A673 (cell line): ENCODE measurements at regions not wholly inside any gene's neighbourhood (a gene's known extent, or its start where the extent isn't known, plus 50 kb on each side); places are given as distances from the start of the nearest gene placed in this dataset.

Experiments
- BruUV-seq: library from RNA; stranded (reverse); fragments of 400-500 nt; replicated peaks from 2 replicates; lab custom pipeline; 2021; lab: Mats Ljungman, UMichigan
- CTCF ChIA-PET: fragments of 300-600 bp; sonication (Branson Sonifier 250); formaldehyde crosslinking; loops from one replicate; lab custom pipeline; 2022; ENCODE audit warnings: antibody characterized with exemption; lab: Charles Lee
- POLR2A ChIA-PET: fragments of 300-600 bp; sonication (Branson Sonifier 250); formaldehyde crosslinking; loops from one replicate; lab custom pipeline; 2022; ENCODE audit warnings: antibody characterized with exemption; ENCODE audit not compliant: low non-redundant PET; lab: Charles Lee
- DNase-seq: peaks from one replicate; pipeline ENCODE4 v3.0.0-alpha.2; 2015; ENCODE audit warnings: low spot score
- H3K27ac ChIP-seq: fragments of 200-600 bp; sonication (generic); 2 replicates; pipeline ENCODE4 v1.5.1; 2016; ENCODE audit warnings: mixed run types, low read depth, mild to moderate bottlenecking, mixed read lengths, antibody characterized with exemption, low read length; ENCODE audit not compliant: poor library complexity, severe bottlenecking
- H3K27me3 ChIP-seq: fragments of 200-600 bp; sonication (generic); replicated peaks from 2 replicates; pipeline ENCODE4 v1.6.1; 2017; ENCODE audit warnings: mixed run types, low read depth, mild to moderate bottlenecking, mixed read lengths, antibody characterized with exemption, low read length; ENCODE audit not compliant: insufficient read depth, poor library complexity
- H3K36me3 ChIP-seq: fragments of 200-600 bp; sonication (generic); 2 replicates; pipeline ENCODE4 v1.6.1; 2016; ENCODE audit warnings: mixed run types, mild to moderate bottlenecking, mixed read lengths, antibody characterized with exemption, low read length; ENCODE audit not compliant: insufficient read depth, poor library complexity, severe bottlenecking
- H3K4me1 ChIP-seq: fragments of 200-600 bp; sonication (generic); 2 replicates; pipeline ENCODE4 v1.6.1; 2017; ENCODE audit warnings: mixed run types, mild to moderate bottlenecking, mixed read lengths, antibody characterized with exemption, low read length; ENCODE audit not compliant: insufficient read depth, poor library complexity, severe bottlenecking
- H3K4me3 ChIP-seq: fragments of 200-600 bp; sonication (generic); 2 replicates; pipeline ENCODE4 v1.5.1; 2016; ENCODE audit warnings: low read depth, mixed run types, mild to moderate bottlenecking, mixed read lengths, low read length; ENCODE audit not compliant: poor library complexity, severe bottlenecking
- H3K9me3 ChIP-seq: fragments of 200-600 bp; sonication (generic); 2 replicates; pipeline ENCODE4 v1.6.1; 2016; ENCODE audit warnings: mixed run types, low read depth, mild to moderate bottlenecking, mixed read lengths, antibody characterized with exemption, low read length; ENCODE audit not compliant: poor library complexity, severe bottlenecking
- EZH2 ChIP-seq: fragments of 200-600 bp; sonication (generic); IDR thresholded peaks from 2 replicates; pipeline ENCODE4 v1.6.1; 2017; ENCODE audit warnings: borderline replicate concordance, low read depth, mild to moderate bottlenecking, mixed read lengths, antibody characterized with exemption, low read length; ENCODE audit not compliant: poor library complexity, severe bottlenecking
- intact Hi-C: fragments of 100-400 bp; cut with micrococcal nuclease; formaldehyde crosslinking; loops from one replicate; pipeline ENCODE4 v1.10.0; 2022; ENCODE audit not compliant: unreplicated experiment
- TF ChIP-seq, protein P1 (sequence below): fragments of 300-800, 200-600 bp; sonication (generic); conservative IDR thresholded peaks from 2 replicates; pipeline ENCODE4 v1.5.1; 2017; ENCODE audit warnings: low read depth, mild to moderate bottlenecking, antibody characterized with exemption, low read length, moderate library complexity, mixed read lengths

DNA sequence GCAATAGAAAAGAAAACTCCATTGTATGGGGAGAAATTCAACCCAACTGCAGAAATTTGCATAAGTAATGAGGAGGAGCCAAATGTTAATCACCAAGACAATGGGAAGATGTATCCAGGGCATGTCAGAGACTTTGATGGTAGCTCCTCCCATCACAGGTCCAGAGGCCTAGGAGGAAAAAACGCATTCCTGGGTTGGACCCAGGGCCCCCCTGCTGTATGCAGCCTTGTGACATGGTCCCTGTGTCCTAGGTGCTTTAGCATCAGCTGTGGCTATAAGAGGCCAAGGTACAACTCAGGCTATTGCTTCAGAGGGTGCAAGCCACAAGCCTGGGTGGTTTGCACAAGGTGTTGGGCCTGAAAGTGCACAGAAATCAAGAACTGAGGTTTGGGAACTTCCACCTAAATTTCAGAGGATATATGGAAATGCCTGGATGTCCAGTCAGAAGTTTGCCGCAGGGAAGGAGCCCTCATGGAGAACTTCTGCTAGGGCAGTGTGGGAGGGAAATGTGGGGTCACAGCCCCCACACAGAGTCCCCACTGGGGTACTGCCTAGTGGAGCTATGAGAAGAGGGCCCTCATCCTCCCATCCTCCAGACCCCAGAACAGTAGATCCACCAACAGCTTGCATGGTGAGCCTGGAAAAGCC, 162.3 kb downstream of the TGFB2 start:
- ChIA-PET POLR2A (no interaction called here), CTCF (no interaction called here)
- peaks cover 16% of the 10 kb centered on the region for H3K9me3 ChIP-seq
- no peak overlapping the region for H3K4me3 ChIP-seq
- no peak for DNase-seq
- no peak overlapping the region for H3K27ac ChIP-seq
- no peaks in the 10 kb centered on the region for H3K4me1 ChIP-seq
- no peak for TF ChIP-seq EZH2
- TF ChIP-seq, protein P1, sequence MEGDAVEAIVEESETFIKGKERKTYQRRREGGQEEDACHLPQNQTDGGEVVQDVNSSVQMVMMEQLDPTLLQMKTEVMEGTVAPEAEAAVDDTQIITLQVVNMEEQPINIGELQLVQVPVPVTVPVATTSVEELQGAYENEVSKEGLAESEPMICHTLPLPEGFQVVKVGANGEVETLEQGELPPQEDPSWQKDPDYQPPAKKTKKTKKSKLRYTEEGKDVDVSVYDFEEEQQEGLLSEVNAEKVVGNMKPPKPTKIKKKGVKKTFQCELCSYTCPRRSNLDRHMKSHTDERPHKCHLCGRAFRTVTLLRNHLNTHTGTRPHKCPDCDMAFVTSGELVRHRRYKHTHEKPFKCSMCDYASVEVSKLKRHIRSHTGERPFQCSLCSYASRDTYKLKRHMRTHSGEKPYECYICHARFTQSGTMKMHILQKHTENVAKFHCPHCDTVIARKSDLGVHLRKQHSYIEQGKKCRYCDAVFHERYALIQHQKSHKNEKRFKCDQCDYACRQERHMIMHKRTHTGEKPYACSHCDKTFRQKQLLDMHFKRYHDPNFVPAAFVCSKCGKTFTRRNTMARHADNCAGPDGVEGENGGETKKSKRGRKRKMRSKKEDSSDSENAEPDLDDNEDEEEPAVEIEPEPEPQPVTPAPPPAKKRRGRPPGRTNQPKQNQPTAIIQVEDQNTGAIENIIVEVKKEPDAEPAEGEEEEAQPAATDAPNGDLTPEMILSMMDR: no peak
- H3K27me3 ChIP-seq: no peaks in the 10 kb centered on the region
- BruUV-seq: no TSS peak
- intact Hi-C loops: no loop called here
- H3K36me3 ChIP-seq: no peaks in the 10 kb centered on the region

GRCh38 chr1:218510153-218510772, 165.1 kb downstream of the TGFB2 start:
- TF ChIP-seq, protein P1: no peak
- TF ChIP-seq EZH2: no peak
- POLR2A ChIA-PET: no interaction called here
- Histone ChIP-seq H3K4me3 (no peak overlapping the region), H3K4me1 (no peaks in the 10 kb centered on the region), H3K9me3 (peaks cover 16% of the 10 kb centered on the region), H3K27ac (no peak overlapping the region), H3K36me3 (no peaks in the 10 kb centered on the region), H3K27me3 (no peaks in the 10 kb centered on the region)
- CTCF ChIA-PET: no interaction called here
- intact Hi-C loops: no loop called here
- DNase-seq: no peak
- no TSS peak for BruUV-seq

DNA sequence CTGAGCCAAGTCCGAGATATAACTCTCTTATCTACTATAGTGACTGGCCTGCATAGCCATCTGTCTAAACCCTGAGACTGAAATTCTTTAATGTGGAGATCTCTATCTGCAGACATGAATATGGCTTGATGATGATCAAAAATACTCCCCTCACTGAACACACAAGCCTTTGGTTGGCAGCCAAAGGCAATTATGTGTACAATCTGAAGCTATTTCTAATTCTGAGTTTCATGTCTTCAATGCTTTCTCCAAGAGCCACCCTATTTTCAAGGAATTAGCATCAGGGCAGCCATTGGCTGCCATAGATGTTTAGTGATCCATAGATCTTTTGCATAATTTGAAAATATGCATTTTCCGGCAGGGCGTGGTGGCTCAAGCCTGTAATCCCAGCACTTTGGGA, 168.2 kb downstream of the TGFB2 start:
- no peak overlapping the region for H3K27ac ChIP-seq
- ChIA-PET POLR2A (no interaction called here), CTCF (interaction anchor here (0.7 kb wide), 1 partner anchor 191 kb away, joined by 5 read pairs; no protein-coding TSS in a partner anchor)
- intact Hi-C loops: no loop called here
- H3K27me3 ChIP-seq: no peaks in the 10 kb centered on the region
- H3K4me3 ChIP-seq: no peak overlapping the region
- H3K4me1 ChIP-seq: peaks cover 24% of the 10 kb centered on the region
- no TSS peak for BruUV-seq
- no peaks in the 10 kb centered on the region for H3K36me3 ChIP-seq
- no peak for DNase-seq
- peaks cover 4% of the 10 kb centered on the region for H3K9me3 ChIP-seq
- TF ChIP-seq EZH2: no peak
- TF ChIP-seq, protein P1: no peak
